ENCODE measurements at regions not wholly inside any gene's neighbourhood (a gene's known extent, or its start where the extent isn't known, plus 50 kb on each side); places are given as distances from the start of the nearest gene placed in this dataset.

- Mint-ChIP-seq H3K4me3 (no peak overlapping the region), H3K27ac (no peak overlapping the region), H3K27me3 (ENCODE audit: low read depth) (peaks cover 5% of the 10 kb centered on the region), H3K36me3 (no peaks in the 10 kb centered on the region), H3K9me3 (peaks cover 4% of the 10 kb centered on the region; the same call in 1 of the 2 replicates), H3K4me1 (peaks cover 3% of the 10 kb centered on the region; the same call in 1 of the 2 replicates)
- CTCF ChIA-PET, result interaction anchor here (0.9 to 1.4 kb wide), 2 partner anchors 10 to 72 kb away, joined by 4 read pairs; no protein-coding TSS in a partner anchor
- ATAC-seq (no peak), DNase-seq (ENCODE audit: low spot score) (no peak)
- TF ChIP-seq NR3C1 (CRISPR knock-in tag; conservative IDR thresholded peaks at IDR 0.05; ENCODE audit: low read depth) (no peak), E2F5 (CRISPR knock-in tag; IDR thresholded peaks at IDR 0.05) (no peak), MLX (CRISPR knock-in tag; IDR thresholded peaks at IDR 0.05) (no peak), FOXP4 (CRISPR knock-in tag; IDR thresholded peaks at IDR 0.05) (no peak), ESRRA (CRISPR knock-in tag; IDR thresholded peaks at IDR 0.05; ENCODE audit: borderline replicate concordance) (no peak), SOX15 (CRISPR knock-in tag; IDR thresholded peaks at IDR 0.05) (no peak), SP1 (CRISPR knock-in tag; conservative IDR thresholded peaks at IDR 0.05) (no peak), E2F1 (CRISPR knock-in tag; IDR thresholded peaks at IDR 0.05) (no peak), NR2C2 (CRISPR knock-in tag; IDR thresholded peaks at IDR 0.05) (no peak), USF1 (CRISPR knock-in tag; IDR thresholded peaks at IDR 0.05) (no peak), IRF1 (CRISPR knock-in tag; IDR thresholded peaks at IDR 0.05) (no peak), CDX4 (CRISPR knock-in tag; IDR thresholded peaks at IDR 0.05; ENCODE audit: borderline replicate concordance) (no peak), ZNF138 (CRISPR knock-in tag; conservative IDR thresholded peaks at IDR 0.05) (no peak), E2F4 (CRISPR knock-in tag; IDR thresholded peaks at IDR 0.05; ENCODE audit: borderline replicate concordance, low read depth) (no peak), IRF2 (CRISPR knock-in tag; IDR thresholded peaks at IDR 0.05; ENCODE audit: borderline replicate concordance, low read depth) (no peak)
- POLR2A ChIA-PET, result no interaction called here
Observed at GRCh38 chr5:42898760-42899159, 87.1 kb upstream of the SELENOP start.

- H3K4me3 Mint-ChIP-seq, result no peak overlapping the region
- ATAC-seq (no peak), DNase-seq (ENCODE audit: low spot score) (no peak)
- H3K9me3 Mint-ChIP-seq, result no peaks in the 10 kb centered on the region
- no peaks in the 10 kb centered on the region for H3K36me3 Mint-ChIP-seq
- peaks cover 8% of the 10 kb centered on the region for H3K27me3 Mint-ChIP-seq (ENCODE audit: low read depth)
- ChIA-PET POLR2A (no interaction called here), CTCF (no interaction called here)
- peaks cover 3% of the 10 kb centered on the region; the same call in 1 of the 2 replicates for H3K4me1 Mint-ChIP-seq
- no peak overlapping the region for H3K27ac Mint-ChIP-seq
- TF ChIP-seq ATF3 (CRISPR knock-in tag; conservative IDR thresholded peaks at IDR 0.05) (no peak), ZBTB21 (CRISPR knock-in tag; IDR thresholded peaks at IDR 0.05; ENCODE audit: borderline replicate concordance) (no peak), SOX15 (CRISPR knock-in tag; IDR thresholded peaks at IDR 0.05) (no peak), MYBL2 (CRISPR knock-in tag; IDR thresholded peaks at IDR 0.05) (no peak), ZNF281 (CRISPR knock-in tag; IDR thresholded peaks at IDR 0.05) (no peak), ELF4 (CRISPR knock-in tag; IDR thresholded peaks at IDR 0.05; ENCODE audit: low read depth) (no peak), GABPB1 (CRISPR knock-in tag; IDR thresholded peaks at IDR 0.05) (no peak), HMGXB4 (CRISPR knock-in tag; IDR thresholded peaks at IDR 0.05) (no peak)
Observed at GRCh38 chr5:42896523-42896922, 84.8 kb upstream of the SELENOP start.

Measured in WTC11 (cell line).